ENCODE measurements at regions not wholly inside any gene's neighbourhood (a gene's known extent, or its start where the extent isn't known, plus 50 kb on each side); places are given as distances from the start of the nearest gene placed in this dataset.

DNA sequence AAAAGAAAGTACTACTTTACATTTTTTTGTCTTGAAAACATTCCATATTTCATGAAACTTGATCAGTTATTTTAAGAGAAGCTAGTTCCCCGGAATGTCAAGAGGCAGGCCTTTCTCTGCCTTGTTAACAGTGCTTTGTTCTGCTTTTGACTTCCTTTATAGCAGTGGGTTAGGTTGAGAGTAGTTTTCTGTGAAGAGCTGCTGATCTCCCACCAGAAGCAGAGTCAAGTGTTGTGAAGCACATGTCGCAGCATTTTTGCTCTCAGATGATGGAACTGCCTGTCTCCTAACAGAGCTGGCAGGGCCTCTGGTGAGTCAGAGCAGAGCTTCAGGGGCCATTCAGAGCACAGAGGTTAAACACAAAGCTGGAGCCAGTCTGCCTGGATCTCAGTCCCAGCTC is 871.8 kb downstream of the SLC4A3 start:
- TF ChIP-seq, protein P1, sequence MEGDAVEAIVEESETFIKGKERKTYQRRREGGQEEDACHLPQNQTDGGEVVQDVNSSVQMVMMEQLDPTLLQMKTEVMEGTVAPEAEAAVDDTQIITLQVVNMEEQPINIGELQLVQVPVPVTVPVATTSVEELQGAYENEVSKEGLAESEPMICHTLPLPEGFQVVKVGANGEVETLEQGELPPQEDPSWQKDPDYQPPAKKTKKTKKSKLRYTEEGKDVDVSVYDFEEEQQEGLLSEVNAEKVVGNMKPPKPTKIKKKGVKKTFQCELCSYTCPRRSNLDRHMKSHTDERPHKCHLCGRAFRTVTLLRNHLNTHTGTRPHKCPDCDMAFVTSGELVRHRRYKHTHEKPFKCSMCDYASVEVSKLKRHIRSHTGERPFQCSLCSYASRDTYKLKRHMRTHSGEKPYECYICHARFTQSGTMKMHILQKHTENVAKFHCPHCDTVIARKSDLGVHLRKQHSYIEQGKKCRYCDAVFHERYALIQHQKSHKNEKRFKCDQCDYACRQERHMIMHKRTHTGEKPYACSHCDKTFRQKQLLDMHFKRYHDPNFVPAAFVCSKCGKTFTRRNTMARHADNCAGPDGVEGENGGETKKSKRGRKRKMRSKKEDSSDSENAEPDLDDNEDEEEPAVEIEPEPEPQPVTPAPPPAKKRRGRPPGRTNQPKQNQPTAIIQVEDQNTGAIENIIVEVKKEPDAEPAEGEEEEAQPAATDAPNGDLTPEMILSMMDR (IDR thresholded peaks at IDR 0.05; ENCODE audit: low read length) = no peak
- TF ChIP-seq EZH2 (IDR thresholded peaks at IDR 0.05; ENCODE audit: borderline replicate concordance, low read length) = no peak

Measured in OCI-LY1 (cell line).